Dedifferentiated amniotic fluid mesenchymal stem cell (primary cell): ENCODE measurements at regions not wholly inside any gene's neighbourhood (a gene's known extent, or its start where the extent isn't known, plus 50 kb on each side); places are given as distances from the start of the nearest gene placed in this dataset.

ENCODE experiments used
- DNase-seq: peaks from one replicate; pipeline ENCODE4 v3.0.0-alpha.2; 2016; ENCODE audit errors: extremely low spot score

- DNase-seq, result no peak
Measured at GRCh38 chr17:5951912-5952311, 118.3 kb upstream of the WSCD1 start.

- no peak for DNase-seq
Measured at GRCh38 chr17:5952518-5952917, 117.7 kb upstream of the WSCD1 start.

GRCh38 chr17:5955764-5956163, 114.4 kb upstream of the WSCD1 start:
- no peak for DNase-seq

GRCh38 chr17:5958850-5959249, 111.3 kb upstream of the WSCD1 start:
- DNase-seq, result no peak

GRCh38 chr17:5962371-5962770, 107.8 kb upstream of the WSCD1 start:
- DNase-seq, result no peak

- no peak for DNase-seq
Measured at GRCh38 chr17:5971969-5972368, 98.2 kb upstream of the WSCD1 start.

GRCh38 chr17:5973410-5973809, 96.8 kb upstream of the WSCD1 start:
- no peak for DNase-seq

GRCh38 chr17:5975661-5976060, 94.5 kb upstream of the WSCD1 start:
- no peak for DNase-seq

DNA sequence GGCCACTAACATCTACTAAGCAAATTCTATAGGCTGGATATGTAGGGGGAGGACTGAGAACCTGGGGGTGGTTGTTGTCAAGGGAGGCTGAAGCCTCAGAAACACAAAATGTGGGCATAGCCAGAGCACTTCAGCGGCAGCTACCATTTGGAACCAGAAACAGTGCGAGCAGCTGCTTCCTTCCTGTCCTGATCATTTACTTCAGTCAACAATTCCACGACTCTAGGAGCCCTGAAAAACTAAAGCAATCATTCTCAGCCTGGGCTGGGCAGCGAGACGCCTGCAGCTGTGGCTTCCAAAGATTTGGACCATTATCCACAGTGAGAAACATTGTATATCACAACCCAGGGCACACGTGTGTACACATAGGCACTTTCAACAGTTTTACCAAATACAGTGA, 93.9 kb upstream of the WSCD1 start:
- DNase-seq, result no peak

- DNase-seq, result no peak
Measured at GRCh38 chr17:5978496-5978895, 91.7 kb upstream of the WSCD1 start.

GRCh38 chr17:5980941-5981340, 89.2 kb upstream of the WSCD1 start:
- DNase-seq, result no peak

- no peak for DNase-seq
Measured at GRCh38 chr17:5986644-5987043, 83.5 kb upstream of the WSCD1 start.

GRCh38 chr17:6000426-6000825, 69.8 kb upstream of the WSCD1 start:
- DNase-seq, result no peak

- DNase-seq, result peak; percentile 88
Measured at GRCh38 chr17:6003221-6003620, 67.0 kb upstream of the WSCD1 start.

DNA sequence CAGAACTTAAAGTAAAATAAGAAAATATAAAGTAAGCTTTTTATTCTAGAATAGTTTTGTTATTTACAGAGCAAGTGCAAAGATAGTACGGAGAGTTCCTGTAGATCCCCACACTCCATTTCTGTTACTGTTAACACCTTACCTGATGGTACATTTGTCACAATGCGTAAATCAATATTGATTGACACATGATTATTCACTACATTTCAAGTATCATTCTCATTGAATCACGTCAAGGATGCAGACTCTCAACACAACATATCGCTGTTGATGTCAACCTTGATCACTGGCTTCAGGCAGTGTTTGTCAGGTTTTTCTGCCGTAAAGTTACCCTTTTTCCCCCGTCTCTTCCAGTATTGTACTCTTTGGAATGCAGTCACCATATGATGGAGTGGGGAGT, 64.2 kb upstream of the WSCD1 start:
- DNase-seq, result no peak

- DNase-seq, result no peak
Measured at GRCh38 chr17:6011206-6011605, 59.0 kb upstream of the WSCD1 start.

- no peak for DNase-seq
Measured at GRCh38 chr17:6018788-6019187, 51.4 kb upstream of the WSCD1 start.

GRCh38 chr17:6019959-6020358, 50.2 kb upstream of the WSCD1 start:
- DNase-seq, result no peak

DNA sequence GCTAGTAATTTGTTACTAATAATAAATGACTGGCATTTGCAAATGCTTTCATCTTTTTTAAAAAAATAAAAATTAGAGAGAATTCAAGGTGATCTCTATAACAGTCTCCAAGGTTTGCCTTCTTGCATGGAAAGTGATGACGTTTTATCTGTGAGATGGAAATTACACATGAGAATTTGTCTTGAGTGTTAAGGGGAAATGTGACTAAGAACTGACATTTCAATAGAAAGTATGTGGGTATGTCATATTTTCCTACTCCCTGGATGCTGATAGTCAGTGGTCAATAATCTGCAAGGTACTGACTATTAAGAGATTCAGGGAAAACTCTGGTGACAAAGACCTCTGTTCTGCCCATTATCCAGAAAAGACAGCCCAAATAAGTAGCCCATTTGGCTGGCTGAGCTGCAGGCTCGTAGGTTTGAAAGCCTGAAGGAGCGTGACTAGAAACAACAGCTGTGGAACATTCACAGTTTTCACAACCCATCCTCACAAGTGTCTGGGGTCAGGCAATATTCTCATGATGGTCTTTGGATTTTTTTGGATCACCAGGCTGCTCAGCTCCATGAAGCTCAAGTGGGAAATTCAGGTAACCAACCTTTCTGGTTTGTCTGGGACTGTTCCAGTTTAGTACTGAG, 49.7 kb upstream of the WSCD1 start:
- no peak for DNase-seq
